ENCODE measurements at regions not wholly inside any gene's neighbourhood (a gene's known extent, or its start where the extent isn't known, plus 50 kb on each side); places are given as distances from the start of the nearest gene placed in this dataset.

GRCh38 chr2:120651818-120652217 is 83.8 kb upstream of the GLI2 start:
- DNase-seq (no peak), ATAC-seq (ENCODE audit: insufficient read depth, low read depth) (no peak)
- no peak overlapping the region for H3K4me3 ChIP-seq (ENCODE audit: low read depth in 1 of 2, low read length in 2 of 2)
- H3K79me2 ChIP-seq (ENCODE audit: insufficient read depth, low read length) = no peaks in the 10 kb centered on the region
- H2AFZ ChIP-seq (ENCODE audit: low read depth, low read length) = no peak overlapping the region
- H3K27ac ChIP-seq (ENCODE audit: low read length) = no peak overlapping the region
- no peaks in the 10 kb centered on the region for H4K20me1 ChIP-seq (ENCODE audit: insufficient read depth, low read length)
- H3K27me3 ChIP-seq (ENCODE audit: insufficient read depth, low read length, poor library complexity) = no peaks in the 10 kb centered on the region
- H3K9me3 ChIP-seq (ENCODE audit: insufficient read depth, low read length, severe bottlenecking) = peaks cover 11% of the 10 kb centered on the region
- no peaks in the 10 kb centered on the region for H3K4me1 ChIP-seq (ENCODE audit: insufficient read depth, low read length)
- H3K9ac ChIP-seq (ENCODE audit: low read depth, low read length) = no peak overlapping the region
- no peaks in the 10 kb centered on the region for H3K36me3 ChIP-seq (ENCODE audit: insufficient read depth, low read length)
- no peak overlapping the region for H3K4me2 ChIP-seq (ENCODE audit: insufficient read depth, low read length)
- TF ChIP-seq CTCF (IDR thresholded peaks at IDR 0.05; ENCODE audit: borderline replicate concordance, extremely low read depth, low read length, poor library complexity, severe bottlenecking) (no peak), EZH2 (IDR thresholded peaks at IDR 0.05; ENCODE audit: borderline replicate concordance, low read depth, low read length, severe bottlenecking) (no peak)

- H3K4me1 ChIP-seq (ENCODE audit: insufficient read depth, low read length) = no peaks in the 10 kb centered on the region
- ATAC-seq (ENCODE audit: insufficient read depth, low read depth) (no peak), DNase-seq (no peak)
- no peak overlapping the region for H3K27ac ChIP-seq (ENCODE audit: low read length)
- H3K79me2 ChIP-seq (ENCODE audit: insufficient read depth, low read length) = no peaks in the 10 kb centered on the region
- no peaks in the 10 kb centered on the region for H3K27me3 ChIP-seq (ENCODE audit: insufficient read depth, low read length, poor library complexity)
- TF ChIP-seq EZH2 (IDR thresholded peaks at IDR 0.05; ENCODE audit: borderline replicate concordance, low read depth, low read length, severe bottlenecking) (no peak), CTCF (IDR thresholded peaks at IDR 0.05; ENCODE audit: borderline replicate concordance, extremely low read depth, low read length, poor library complexity, severe bottlenecking) (no peak)
- H4K20me1 ChIP-seq (ENCODE audit: insufficient read depth, low read length) = no peaks in the 10 kb centered on the region
- no peak overlapping the region for H2AFZ ChIP-seq (ENCODE audit: low read depth, low read length)
- no peak overlapping the region for H3K4me3 ChIP-seq (ENCODE audit: low read depth in 1 of 2, low read length in 2 of 2)
- H3K4me2 ChIP-seq (ENCODE audit: insufficient read depth, low read length) = no peak overlapping the region
- H3K9me3 ChIP-seq (ENCODE audit: insufficient read depth, low read length, severe bottlenecking) = peaks cover 11% of the 10 kb centered on the region
- no peaks in the 10 kb centered on the region for H3K36me3 ChIP-seq (ENCODE audit: insufficient read depth, low read length)
- no peak overlapping the region for H3K9ac ChIP-seq (ENCODE audit: low read depth, low read length)
Observed at GRCh38 chr2:120653046-120653445, 82.6 kb upstream of the GLI2 start.

- DNase-seq = no peak
- TF ChIP-seq CTCF (IDR thresholded peaks at IDR 0.05; ENCODE audit: borderline replicate concordance, extremely low read depth, low read length, poor library complexity, severe bottlenecking) (no peak), EZH2 (IDR thresholded peaks at IDR 0.05; ENCODE audit: borderline replicate concordance, low read depth, low read length, severe bottlenecking) (no peak)
- Histone ChIP-seq H3K4me2 (ENCODE audit: insufficient read depth, low read length) (no peak overlapping the region), H3K9ac (ENCODE audit: low read depth, low read length) (no peak overlapping the region), H3K36me3 (ENCODE audit: insufficient read depth, low read length) (no peaks in the 10 kb centered on the region), H4K20me1 (ENCODE audit: insufficient read depth, low read length) (no peaks in the 10 kb centered on the region), H3K9me3 (ENCODE audit: insufficient read depth, low read length, severe bottlenecking) (peaks cover 11% of the 10 kb centered on the region), H3K4me1 (ENCODE audit: insufficient read depth, low read length) (no peaks in the 10 kb centered on the region), H3K79me2 (ENCODE audit: insufficient read depth, low read length) (no peaks in the 10 kb centered on the region), H2AFZ (ENCODE audit: low read depth, low read length) (no peak overlapping the region), H3K27me3 (ENCODE audit: insufficient read depth, low read length, poor library complexity) (no peaks in the 10 kb centered on the region), H3K4me3 (ENCODE audit: low read depth in 1 of 2, low read length in 2 of 2) (no peak overlapping the region), H3K27ac (ENCODE audit: low read length) (no peak overlapping the region)
- no peak for ATAC-seq (ENCODE audit: insufficient read depth, low read depth)
Observed at GRCh38 chr2:120653871-120654270, 81.8 kb upstream of the GLI2 start.
